CD14-positive monocyte (primary cell): ENCODE measurements at regions not wholly inside any gene's neighbourhood (a gene's known extent, or its start where the extent isn't known, plus 50 kb on each side); places are given as distances from the start of the nearest gene placed in this dataset.

ENCODE experiments used
- DNase-seq, 3 donors: peaks; one replicate each; pipeline ENCODE4 v3.0.0-alpha.2; 2011 to 2022
- H2AFZ ChIP-seq: 2 replicates; pipeline ENCODE4 v1.6.0; 2012; ENCODE audit warnings: mild to moderate bottlenecking, low read depth, low read length, inconsistent platforms; ENCODE audit not compliant: insufficient read depth, poor library complexity, severe bottlenecking
- H3K27ac ChIP-seq, 2 donors: 1 replicate in 1 of 2; 2 replicates in 1 of 2; pipeline ENCODE4 v1.5.1; 2012 to 2013; ENCODE audit warnings: low read length in 2 of 2, control low read depth in 1 of 2, inconsistent platforms in 1 of 2, low read depth in 1 of 2, mild to moderate bottlenecking in 1 of 2
- H3K27me3 ChIP-seq, 2 donors: one replicate each; pipeline versions ENCODE4 v1.6.0 to v1.6.1; 2011 to 2013; ENCODE audit warnings: low read length in 2 of 2; ENCODE audit not compliant: control insufficient read depth in 2 of 2, insufficient read depth in 2 of 2
- H3K36me3 ChIP-seq, 2 donors: replicated peaks in 1 of 2; 1 replicate in 1 of 2; 2 replicates in 1 of 2; pipeline versions ENCODE4 v1.5.1 to v1.6.1; 2012 to 2013; ENCODE audit warnings: low read length in 2 of 2, control low read depth in 1 of 2, inconsistent platforms in 1 of 2, mild to moderate bottlenecking in 1 of 2; ENCODE audit not compliant: insufficient read depth in 2 of 2, control insufficient read depth in 1 of 2
- H3K4me1 ChIP-seq, 2 donors: 1 replicate in 1 of 2; 2 replicates in 1 of 2; pipeline versions ENCODE4 v1.5.1 to v1.6.1; 2012 to 2013; ENCODE audit warnings: low read length in 2 of 2, control low read depth in 1 of 2, inconsistent platforms in 1 of 2, mild to moderate bottlenecking in 1 of 2, moderate library complexity in 1 of 2; ENCODE audit not compliant: insufficient read depth in 2 of 2, control insufficient read depth in 1 of 2
- H3K4me2 ChIP-seq: replicated peaks from 2 replicates; pipeline ENCODE3; 2012; ENCODE audit warnings: low read length, moderate library complexity, mild to moderate bottlenecking; ENCODE audit not compliant: poor library complexity, severe bottlenecking; ENCODE audit errors: extremely low read depth
- H3K4me3 ChIP-seq, 3 experiments: fragments of 200-600 bp in 1 of 3; sonication (generic) in 1 of 3; replicated peaks in 1 of 3; 1 replicate in 2 of 3; 2 replicates in 1 of 3; pipeline ENCODE4 v1.5.1; 2011 to 2013; ENCODE audit warnings: low read length in 3 of 3, mild to moderate bottlenecking in 3 of 3, control low read depth in 2 of 3, low read depth in 2 of 3, inconsistent platforms in 1 of 3, moderate library complexity in 1 of 3
- H3K79me2 ChIP-seq: 2 replicates; pipeline ENCODE4 v1.6.0; 2012; ENCODE audit warnings: mild to moderate bottlenecking, control low read depth, inconsistent platforms, low read length, moderate library complexity; ENCODE audit not compliant: insufficient read depth
- H3K9ac ChIP-seq: 2 replicates; pipeline ENCODE4 v1.6.0; 2017; ENCODE audit warnings: low read length, mild to moderate bottlenecking; ENCODE audit not compliant: insufficient read depth, poor library complexity, severe bottlenecking
- H3K9me3 ChIP-seq, 2 donors: replicated peaks in 1 of 2; 1 replicate in 1 of 2; 2 replicates in 1 of 2; pipeline versions ENCODE4 v1.5.1 to v1.6.1; 2012 to 2013; ENCODE audit warnings: low read length in 2 of 2, control low read depth in 1 of 2; ENCODE audit not compliant: control insufficient read depth in 1 of 2, insufficient read depth in 1 of 2
- H4K20me1 ChIP-seq: 2 replicates; pipeline ENCODE4 v1.6.0; 2012; ENCODE audit warnings: mild to moderate bottlenecking, low read length, control low read depth, moderate library complexity; ENCODE audit not compliant: insufficient read depth
- H3K27ac Mint-ChIP-seq, 7 donors: one replicate each; pipeline ENCODE4 v1.8.0; 2020; ENCODE audit warnings: mild to moderate bottlenecking in 7 of 7, mixed read lengths in 7 of 7, moderate library complexity in 6 of 7, inconsistent platforms in 2 of 7
- H3K27me3 Mint-ChIP-seq, 3 donors: one replicate each; pipeline ENCODE4 v1.8.0; 2021 to 2022; ENCODE audit warnings: low read depth in 3 of 3, mild to moderate bottlenecking in 3 of 3, mixed read lengths in 3 of 3, moderate library complexity in 3 of 3, inconsistent platforms in 1 of 3
- H3K36me3 Mint-ChIP-seq, 2 donors: one replicate each; pipeline ENCODE4 v1.8.0; 2020; ENCODE audit warnings: mixed read lengths in 2 of 2, inconsistent platforms in 1 of 2, mild to moderate bottlenecking in 1 of 2
- H3K4me1 Mint-ChIP-seq: one replicate; pipeline ENCODE4 v1.8.0; 2020; ENCODE audit warnings: mild to moderate bottlenecking, mixed read lengths
- H3K4me3 Mint-ChIP-seq, 2 donors: one replicate each; pipeline ENCODE4 v1.8.0; 2020; ENCODE audit warnings: mild to moderate bottlenecking in 2 of 2, mixed read lengths in 2 of 2, moderate library complexity in 1 of 2
- H3K9me3 Mint-ChIP-seq, 7 donors: one replicate each; pipeline ENCODE4 v1.8.0; 2020 to 2022; ENCODE audit warnings: mixed read lengths in 7 of 7, mild to moderate bottlenecking in 6 of 7, moderate library complexity in 6 of 7, inconsistent platforms in 2 of 7
- CTCF ChIP-seq: fragments of 200-600 bp; IDR thresholded peaks from one replicate; pipeline ENCODE4 v1.8.0; 2022; ENCODE audit warnings: antibody characterized with exemption, mild to moderate bottlenecking
- WGBS: methylation state at CpG from one replicate; pipeline ENCODE4 v1.1.5; 2013; ENCODE audit warnings: missing lambda C conversion rate; ENCODE audit not compliant: insufficient coverage; 5-methylcytosine and 5-hydroxymethylcytosine counted together
- intact Hi-C, 2 donors: fragments of 100-400 bp; cut with micrococcal nuclease; formaldehyde crosslinking; loops; one replicate each; pipeline versions ENCODE4 v1.15.0 to v1.15.1; 2023

- H3K4me2 ChIP-seq = no peak overlapping the region
- H3K27ac ChIP-seq = no peak overlapping the region
- DNase-seq = no peak
- H3K4me3 ChIP-seq = no peak overlapping the region
- H3K27me3 Mint-ChIP-seq = no peaks in the 10 kb centered on the region
- H3K4me1 ChIP-seq = no peaks in the 10 kb centered on the region
- peaks cover 0 to 3% of the 10 kb centered on the region in 2 donors for H3K9me3 ChIP-seq
- H3K27ac Mint-ChIP-seq = no peak overlapping the region
- H3K4me3 Mint-ChIP-seq = no peak overlapping the region
- peaks cover 0 to 4% (median 2%) of the 10 kb centered on the region in 7 donors for H3K9me3 Mint-ChIP-seq
- no peak overlapping the region for H2AFZ ChIP-seq
- intact Hi-C loops = no loop called here
- H3K79me2 ChIP-seq = no peaks in the 10 kb centered on the region
- no peaks in the 10 kb centered on the region for H3K36me3 ChIP-seq
- H3K9ac ChIP-seq = no peak overlapping the region
- TF ChIP-seq CTCF = no peak
- H3K36me3 Mint-ChIP-seq = no peaks in the 10 kb centered on the region
- H4K20me1 ChIP-seq = no peaks in the 10 kb centered on the region
- H3K4me1 Mint-ChIP-seq = no peaks in the 10 kb centered on the region
- H3K27me3 ChIP-seq = no peaks in the 10 kb centered on the region
Observed at GRCh38 chr4:158053086-158053485, 119.7 kb downstream of the GASK1B start.

GRCh38 chr4:158051401-158052235, 121.2 kb downstream of the GASK1B start:
- Histone ChIP-seq H3K4me3 (no peak overlapping the region), H3K9me3 (peaks cover 0 to 3% of the 10 kb centered on the region in 2 donors), H3K36me3 (no peaks in the 10 kb centered on the region), H4K20me1 (no peaks in the 10 kb centered on the region), H3K9ac (no peak overlapping the region), H3K27me3 (no peaks in the 10 kb centered on the region), H3K4me2 (no peak overlapping the region), H3K27ac (no peak overlapping the region), H2AFZ (peak overlapping the region; percentile 22), H3K4me1 (no peaks in the 10 kb centered on the region), H3K79me2 (no peaks in the 10 kb centered on the region)
- Mint-ChIP-seq H3K4me3 (no peak overlapping the region), H3K27ac (no peak overlapping the region), H3K27me3 (no peaks in the 10 kb centered on the region), H3K4me1 (no peaks in the 10 kb centered on the region), H3K36me3 (no peaks in the 10 kb centered on the region), H3K9me3 (peaks cover 0 to 4% (median 2%) of the 10 kb centered on the region in 7 donors)
- WGBS = 100% methylated on average over 1 of the region's 6 CpGs
- no peak for DNase-seq
- TF ChIP-seq CTCF = no peak
- intact Hi-C loops = no loop called here
